HG02970 (cell line): ENCODE measurements at regions not wholly inside any gene's neighbourhood (a gene's known extent, or its start where the extent isn't known, plus 50 kb on each side); places are given as distances from the start of the nearest gene placed in this dataset.

ENCODE experiments used
- ATAC-seq: cut with Tn5 transposase; IDR thresholded peaks from one replicate; pipeline ENCODE4 v1.9.1; 2021; ENCODE audit warnings: mild to moderate bottlenecking, moderate library complexity, moderate number of reproducible peaks; ENCODE audit not compliant: unreplicated experiment, low FRiP score

- no peak for ATAC-seq
These were observed 97.4 kb upstream of the TRPM3 start for GRCh38 chr9:71218774-71219173.

GRCh38 chr9:71213633-71214032, 92.2 kb upstream of the TRPM3 start:
- no peak for ATAC-seq

- ATAC-seq: no peak
These were observed 88.9 kb upstream of the TRPM3 start for GRCh38 chr9:71210326-71210725.

DNA sequence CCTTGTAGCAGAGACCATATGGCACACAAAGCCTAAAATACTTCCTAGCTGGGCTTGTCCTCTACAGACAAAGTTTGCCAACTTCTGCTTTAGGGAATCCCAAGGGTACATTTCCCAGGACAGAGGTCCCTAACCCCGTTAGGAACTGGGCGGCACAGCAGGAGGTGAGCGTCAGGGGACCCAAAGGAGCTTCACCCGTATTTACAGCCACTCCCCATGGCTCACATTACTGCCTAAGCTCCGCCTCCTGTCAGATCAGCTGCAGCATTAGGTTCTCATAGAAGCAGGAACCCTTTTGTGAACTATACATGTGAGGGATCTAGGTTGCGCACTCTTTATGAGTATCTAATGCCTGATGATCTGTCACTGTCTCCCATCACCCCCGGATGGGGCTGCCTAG, 88.5 kb upstream of the TRPM3 start:
- ATAC-seq: no peak

GRCh38 chr9:71202931-71203330, 81.5 kb upstream of the TRPM3 start:
- ATAC-seq: no peak

- ATAC-seq: no peak
These were observed 70.3 kb upstream of the TRPM3 start for GRCh38 chr9:71191708-71192107.

DNA sequence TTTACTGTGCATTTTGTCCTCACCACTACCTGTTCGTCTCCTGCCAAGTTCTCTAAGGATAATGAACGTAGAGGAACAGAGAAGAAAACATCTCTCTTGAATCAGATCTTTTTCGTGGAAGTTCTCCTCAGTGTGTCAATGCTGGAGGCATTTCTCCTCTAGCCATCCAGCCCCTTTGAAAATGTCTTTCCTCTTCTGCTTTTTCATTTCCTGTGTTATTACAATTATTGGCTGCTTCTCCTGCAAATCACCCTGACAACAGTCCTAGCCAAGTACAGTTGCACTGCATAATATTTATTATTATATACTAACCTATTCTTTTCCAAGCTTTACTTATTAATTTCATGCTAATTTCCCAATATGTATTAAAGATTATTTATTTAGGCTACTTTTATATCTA, 61.8 kb upstream of the TRPM3 start:
- no peak for ATAC-seq

GRCh38 chr9:71179183-71179582, 57.8 kb upstream of the TRPM3 start:
- ATAC-seq: no peak

DNA sequence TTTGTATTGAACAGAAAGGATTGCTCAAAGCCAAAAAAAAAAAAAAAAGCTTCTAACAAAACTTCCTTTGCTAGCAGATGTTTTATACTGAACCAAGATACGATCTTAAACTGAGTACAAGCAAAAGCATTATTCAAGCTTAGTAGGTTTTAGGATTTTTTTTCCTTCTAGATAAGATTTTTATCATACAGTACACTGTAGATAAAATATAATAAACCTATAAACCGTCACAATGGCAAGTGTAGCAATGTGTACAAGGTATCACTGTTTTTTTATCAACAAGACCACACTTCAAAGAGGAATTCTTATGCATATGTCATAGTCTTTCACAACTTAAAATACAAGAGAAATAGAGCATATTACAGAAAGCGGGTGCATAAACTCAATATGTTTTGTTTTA, 56.5 kb upstream of the TRPM3 start:
- ATAC-seq: no peak

- ATAC-seq: no peak
These were observed 50.1 kb upstream of the TRPM3 start for GRCh38 chr9:71171517-71171916.
